NB4 (cell line): ENCODE measurements at regions not wholly inside any gene's neighbourhood (a gene's known extent, or its start where the extent isn't known, plus 50 kb on each side); places are given as distances from the start of the nearest gene placed in this dataset.

Source experiments
- DNase-seq: peaks from one replicate; pipeline ENCODE4 v3.0.0; 2010; ENCODE audit warnings: low read depth
- H3K4me3 ChIP-seq: one replicate; pipeline ENCODE4 v1.5.1; 2011; ENCODE audit warnings: mild to moderate bottlenecking, low read depth, low read length, moderate library complexity
- CTCF ChIP-seq: IDR thresholded peaks from one replicate; pipeline ENCODE4 v1.5.1; 2012; ENCODE audit warnings: low read depth, low read length
- MAX ChIP-seq: IDR thresholded peaks from 2 replicates; pipeline ENCODE4 v1.6.1; 2011; ENCODE audit warnings: low read depth, low read length
- MYC ChIP-seq: IDR thresholded peaks from 2 replicates; pipeline ENCODE4 v1.6.1; 2011; ENCODE audit warnings: low read depth, low read length
- POLR2A ChIP-seq: IDR thresholded peaks from 2 replicates; pipeline ENCODE4 v1.6.1; 2011; ENCODE audit warnings: mild to moderate bottlenecking; ENCODE audit not compliant: insufficient read length; ENCODE audit errors: extremely low read depth

GRCh38 chr10:128738386-128738915 lies 612.2 kb upstream of the MKI67 start:
- no peak for DNase-seq
- TF ChIP-seq CTCF, result no peak
- TF ChIP-seq MAX, result no peak
- TF ChIP-seq MYC, result no peak
- no peak for TF ChIP-seq POLR2A
- no peak overlapping the region for H3K4me3 ChIP-seq

GRCh38 chr10:128739930-128740329 lies 613.7 kb upstream of the MKI67 start:
- TF ChIP-seq CTCF (peak; percentile 9), MYC (no peak)
- H3K4me3 ChIP-seq, result no peak overlapping the region
- peak; percentile 36 for DNase-seq

GRCh38 chr10:128741180-128741579 lies 615.0 kb upstream of the MKI67 start:
- DNase-seq, result no peak
- no peak overlapping the region for H3K4me3 ChIP-seq
- TF ChIP-seq POLR2A, result no peak
- TF ChIP-seq MYC, result no peak
- TF ChIP-seq MAX, result no peak
- no peak for TF ChIP-seq CTCF

GRCh38 chr10:128741680-128742079 lies 615.5 kb upstream of the MKI67 start:
- DNase-seq, result no peak
- H3K4me3 ChIP-seq, result no peak overlapping the region
- TF ChIP-seq CTCF (no peak), MAX (no peak), MYC (no peak), POLR2A (no peak)

GRCh38 chr10:128744092-128744491 lies 617.9 kb upstream of the MKI67 start:
- TF ChIP-seq MAX (no peak), CTCF (no peak), MYC (no peak), POLR2A (no peak)
- DNase-seq, result no peak
- H3K4me3 ChIP-seq, result no peak overlapping the region

- no peak for DNase-seq
- H3K4me3 ChIP-seq, result no peak overlapping the region
- TF ChIP-seq MAX (no peak), MYC (no peak), CTCF (no peak), POLR2A (no peak)
These were observed 618.6 kb upstream of the MKI67 start for GRCh38 chr10:128744811-128745305.
